ENCODE measurements at regions not wholly inside any gene's neighbourhood (a gene's known extent, or its start where the extent isn't known, plus 50 kb on each side); places are given as distances from the start of the nearest gene placed in this dataset.

DNA sequence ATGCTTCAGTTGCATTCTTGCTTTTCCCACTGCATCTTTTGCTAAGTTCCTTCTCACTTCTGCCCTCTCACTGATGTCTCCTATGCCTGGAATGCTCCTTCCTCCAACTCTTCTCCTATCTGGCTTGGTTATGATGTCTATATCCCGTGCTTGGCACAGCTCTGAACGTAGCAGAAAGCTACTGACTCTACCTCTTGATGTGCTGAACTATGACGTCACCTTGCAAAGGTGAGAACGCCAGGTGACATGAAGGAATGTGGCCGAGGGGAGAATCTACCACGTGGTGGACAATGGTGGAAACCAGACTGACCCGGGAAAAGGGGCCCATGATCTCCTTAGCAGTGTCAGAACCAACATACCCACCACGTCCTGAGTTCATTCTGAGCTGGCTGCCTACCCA lies 209.7 kb downstream of the SH3BP4 start:
- Histone ChIP-seq H3K27me3 (replicated peaks in 1 of 7) (peaks cover 0 to 24% (median 0%) of the 10 kb centered on the region in 7 donors), H3K9me3 (no peaks in the 10 kb centered on the region), H3K36me3 (no peaks in the 10 kb centered on the region), H3K27ac (no peak overlapping the region), H3K4me1 (no peaks in the 10 kb centered on the region), H3K4me3 (no peak overlapping the region)
- WGBS, 5 donors: 65 to 89% (median 82%) methylated on average over 8 of the region's 8 CpGs
- TF ChIP-seq CTCF (IDR thresholded peaks at IDR 0.05 in 8 of 11, conservative IDR thresholded peaks at IDR 0.05 in 3 of 11): no peak
- no peak for TF ChIP-seq POLR2AphosphoS5 (IDR thresholded peaks at IDR 0.05)
- TF ChIP-seq POLR2A (IDR thresholded peaks at IDR 0.05): no peak
- intact Hi-C loops (cut with DNase I; ENCODE audit: low total_unique reads): no loop called here
- no peak for DNase-seq

- H3K27me3 ChIP-seq (replicated peaks in 1 of 7): peaks cover 0 to 22% (median 0%) of the 10 kb centered on the region in 7 donors
- no peaks in the 10 kb centered on the region for H3K4me1 ChIP-seq
- no peaks in the 10 kb centered on the region for H3K36me3 ChIP-seq
- H3K4me3 ChIP-seq: no peak overlapping the region
- WGBS, 5 donors: 77 to 81% (median 80%) methylated on average over 9 of the region's 9 CpGs
- no peak overlapping the region for H3K27ac ChIP-seq
- TF ChIP-seq CTCF (IDR thresholded peaks at IDR 0.05 in 8 of 11, conservative IDR thresholded peaks at IDR 0.05 in 3 of 11): no peak
- no peak for TF ChIP-seq POLR2AphosphoS5 (IDR thresholded peaks at IDR 0.05)
- no peak for TF ChIP-seq POLR2A (IDR thresholded peaks at IDR 0.05)
- intact Hi-C loops (cut with DNase I; ENCODE audit: low total_unique reads): no loop called here
- DNase-seq: no peak
- no peaks in the 10 kb centered on the region for H3K9me3 ChIP-seq
Observed at GRCh38 chr2:235162082-235162836, 210.4 kb downstream of the SH3BP4 start.

- Histone ChIP-seq H3K27me3 (replicated peaks in 1 of 7) (peaks cover 0 to 22% (median 0%) of the 10 kb centered on the region in 7 donors), H3K4me1 (no peaks in the 10 kb centered on the region), H3K36me3 (no peaks in the 10 kb centered on the region), H3K9me3 (no peaks in the 10 kb centered on the region), H3K27ac (no peak overlapping the region), H3K4me3 (no peak overlapping the region)
- no peak for DNase-seq
- intact Hi-C loops (cut with DNase I; ENCODE audit: low total_unique reads): no loop called here
- TF ChIP-seq CTCF (IDR thresholded peaks at IDR 0.05 in 8 of 11, conservative IDR thresholded peaks at IDR 0.05 in 3 of 11): no peak
- 67 to 85% (median 70%) methylated on average over 5 of the region's 5 CpGs for WGBS, 5 donors
Observed at GRCh38 chr2:235162837-235163197, 211.0 kb downstream of the SH3BP4 start.

DNA sequence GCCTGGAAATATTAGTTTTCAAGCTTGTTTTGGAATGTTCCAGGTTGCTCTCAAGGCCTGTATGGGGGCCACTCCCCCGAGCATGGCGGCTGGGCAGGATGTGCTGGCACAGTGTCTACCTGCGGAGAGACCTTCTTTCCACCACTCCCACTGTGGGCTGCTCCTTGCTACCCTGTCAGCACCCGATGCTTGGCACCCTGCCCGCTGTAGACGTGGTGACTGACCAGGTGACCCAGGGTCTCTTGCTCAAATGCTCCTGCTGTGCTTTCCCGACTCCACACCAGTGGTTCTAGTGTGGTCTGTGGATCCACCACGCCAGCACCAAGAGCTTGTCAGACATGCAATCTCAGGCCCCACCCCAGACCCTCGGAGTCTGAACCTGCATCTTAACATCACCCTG lies 213.3 kb downstream of the SH3BP4 start:
- no peak for DNase-seq
- TF ChIP-seq CTCF (IDR thresholded peaks at IDR 0.05 in 8 of 11, conservative IDR thresholded peaks at IDR 0.05 in 3 of 11) (no peak), POLR2AphosphoS5 (IDR thresholded peaks at IDR 0.05) (no peak), POLR2A (IDR thresholded peaks at IDR 0.05) (no peak)
- H3K4me3 ChIP-seq: no peak overlapping the region
- no peaks in the 10 kb centered on the region for H3K4me1 ChIP-seq
- H3K9me3 ChIP-seq: no peaks in the 10 kb centered on the region
- intact Hi-C loops (cut with DNase I; ENCODE audit: low total_unique reads): no loop called here
- no peak overlapping the region for H3K27ac ChIP-seq
- 70 to 95% (median 79%) methylated on average over 9 of the region's 9 CpGs for WGBS, 5 donors
- no peaks in the 10 kb centered on the region for H3K36me3 ChIP-seq
- H3K27me3 ChIP-seq (replicated peaks in 1 of 7): peaks cover 0 to 16% (median 0%) of the 10 kb centered on the region in 7 donors

Measured in spleen (tissue), 11 donors.